ENCODE measurements at regions not wholly inside any gene's neighbourhood (a gene's known extent, or its start where the extent isn't known, plus 50 kb on each side); places are given as distances from the start of the nearest gene placed in this dataset.

GRCh38 chrX:46256875-46257274, 288.3 kb downstream of the ZNF674 start (continued):
- TF ChIP-seq ESRRA (CRISPR knock-in tag; IDR thresholded peaks at IDR 0.05; ENCODE audit: low read depth) = no peak
- no peak for TF ChIP-seq ZNF772 (CRISPR knock-in tag; IDR thresholded peaks at IDR 0.05)
- no peak for TF ChIP-seq TRIM22 (IDR thresholded peaks at IDR 0.05)

GRCh38 chrX:46255046-46255445, 290.2 kb downstream of the ZNF674 start:
- ChIA-PET POLR2A (no interaction called here), CTCF (ENCODE audit: low intra/inter-chr PET ratio, low total read pairs) (no interaction called here)
- no peak overlapping the region for H2AFZ ChIP-seq (ENCODE audit: low read length)
- no peak for TF ChIP-seq ZFY (CRISPR knock-in tag; IDR thresholded peaks at IDR 0.05)
- no peak for TF ChIP-seq THYN1 (CRISPR knock-in tag; IDR thresholded peaks at IDR 0.05; ENCODE audit: borderline replicate concordance, low read depth)
- TF ChIP-seq MTF2 (CRISPR knock-in tag; IDR thresholded peaks at IDR 0.05; ENCODE audit: borderline replicate concordance) = no peak
- TF ChIP-seq DDIT3 (CRISPR knock-in tag; IDR thresholded peaks at IDR 0.05) = no peak
- no peak for TF ChIP-seq ZNF615 (CRISPR knock-in tag; IDR thresholded peaks at IDR 0.05; ENCODE audit: borderline replicate concordance)
- TF ChIP-seq ZBTB14 (CRISPR knock-in tag; IDR thresholded peaks at IDR 0.05) = no peak
- H3K9me3 ChIP-seq (ENCODE audit: low read length) = no peaks in the 10 kb centered on the region
- H4K20me1 ChIP-seq (ENCODE audit: insufficient read depth, low read length) = no peaks in the 10 kb centered on the region
- no peaks in the 10 kb centered on the region for H3K27me3 ChIP-seq (ENCODE audit: control insufficient read depth in 1 of 2, insufficient read depth in 2 of 2, low read length in 2 of 2)
- H3K27ac ChIP-seq (ENCODE audit: extremely low read length, insufficient read depth, low read length) = no peak overlapping the region
- ATAC-seq (no peak), DNase-seq (ENCODE audit: low spot score) (no peak), FAIRE-seq (no peak)
- no peak overlapping the region for H3K9ac ChIP-seq (ENCODE audit: insufficient read depth, low read depth, low read length)
- BruUV-seq (replicated peaks) = no TSS peak
- peaks cover 36% of the 10 kb centered on the region for H3K4me1 ChIP-seq (ENCODE audit: insufficient read depth, low read length)
- no peaks in the 10 kb centered on the region for H3K36me3 ChIP-seq (replicated peaks in 1 of 2; ENCODE audit: control insufficient read depth in 1 of 2, insufficient read depth in 2 of 2, low read length in 2 of 2)
- 100% methylated on average over 1 of the region's 1 CpG for WGBS (ENCODE audit: low lambda C conversion rate)
- intact Hi-C loops (cut with micrococcal nuclease; ENCODE audit: unreplicated experiment) (no loop called here), in situ Hi-C loops (cut with HindIII; ENCODE audit: extremely low pct_ligation_motif_present, low pct_unique_long_range_greater_than_20kb) (no loop called here)
- no peaks in the 10 kb centered on the region for H3K79me2 ChIP-seq (ENCODE audit: insufficient read depth, low read length)
- H3K4me2 ChIP-seq (ENCODE audit: low read depth, low read length) = no peak overlapping the region
- no peak overlapping the region for H3K4me3 ChIP-seq (replicated peaks in 1 of 3; ENCODE audit: insufficient read depth in 1 of 3, low read depth in 2 of 3, low read length in 3 of 3)
